ENCODE measurements at regions not wholly inside any gene's neighbourhood (a gene's known extent, or its start where the extent isn't known, plus 50 kb on each side); places are given as distances from the start of the nearest gene placed in this dataset.

DNA sequence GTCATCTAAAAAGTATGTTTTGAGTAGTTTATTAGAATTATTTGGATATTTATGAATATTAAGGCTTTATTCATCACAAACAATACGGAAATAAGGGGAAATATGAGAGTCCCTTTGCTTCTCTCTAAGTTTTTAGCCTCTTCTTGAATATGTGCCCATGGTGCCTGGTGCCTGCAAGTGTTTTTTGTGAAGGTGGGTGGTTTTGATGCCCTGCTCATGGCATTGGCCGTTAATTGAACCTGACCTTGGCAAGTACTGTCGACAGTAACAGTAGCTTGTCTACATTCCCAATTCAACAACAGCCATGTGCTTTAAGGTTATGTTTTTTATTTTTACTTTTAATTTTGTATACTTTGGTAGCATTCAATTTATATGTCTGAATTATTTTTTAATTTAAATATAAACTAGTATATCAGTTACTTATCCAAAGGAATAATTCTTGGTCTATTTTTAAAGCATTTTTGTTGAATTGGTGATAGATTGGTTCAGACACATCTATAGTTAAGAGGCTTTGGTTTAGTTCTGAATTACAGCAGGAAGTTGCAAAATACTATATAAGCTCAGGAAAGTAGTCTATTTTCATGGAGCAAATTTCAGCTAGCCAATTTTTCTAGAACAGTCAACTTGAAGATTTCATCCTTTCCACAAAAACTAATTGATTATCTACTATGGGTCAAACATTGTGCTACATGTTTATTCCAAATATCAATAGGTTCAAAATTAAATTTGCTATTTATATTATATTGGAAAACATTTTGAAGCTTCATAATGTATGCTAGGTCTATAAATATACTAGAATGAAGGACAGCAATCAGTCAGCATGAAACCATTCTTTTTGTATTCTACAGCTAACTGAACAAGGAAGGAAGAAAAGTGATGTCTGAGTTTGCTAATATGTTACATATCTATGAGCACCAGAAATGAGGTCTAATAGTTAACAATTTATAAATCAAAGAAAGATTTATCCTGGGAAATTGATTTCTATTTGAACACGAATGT, 184.4 kb downstream of the MRPL39 start:
- DNase-seq: no peak

- DNase-seq: peak; percentile 69 to 73
Measured at GRCh38 chr21:25421321-25422028, 185.8 kb downstream of the MRPL39 start.

DNA sequence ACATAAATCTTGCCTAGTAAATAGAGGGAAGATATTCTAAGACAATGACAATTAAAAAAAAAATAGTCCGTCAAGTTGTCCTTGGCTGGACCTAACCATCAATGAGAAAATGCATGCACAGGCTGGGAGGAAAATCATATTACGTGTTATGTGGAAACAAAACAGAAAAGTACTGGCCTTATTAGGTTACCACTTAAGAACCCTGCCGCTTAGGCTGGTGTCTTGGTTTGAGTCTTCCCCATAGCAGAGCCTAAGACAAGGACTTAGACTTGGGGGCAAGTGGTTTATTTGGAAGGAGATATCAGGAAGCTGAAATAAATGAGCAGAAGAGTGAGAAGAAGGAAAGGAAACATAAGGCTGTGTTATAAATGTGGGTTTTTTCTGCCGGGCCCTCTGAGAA, 186.4 kb downstream of the MRPL39 start:
- no peak for DNase-seq

- no peak for DNase-seq
Measured at GRCh38 chr21:25416669-25417068, 190.6 kb downstream of the MRPL39 start.

DNA sequence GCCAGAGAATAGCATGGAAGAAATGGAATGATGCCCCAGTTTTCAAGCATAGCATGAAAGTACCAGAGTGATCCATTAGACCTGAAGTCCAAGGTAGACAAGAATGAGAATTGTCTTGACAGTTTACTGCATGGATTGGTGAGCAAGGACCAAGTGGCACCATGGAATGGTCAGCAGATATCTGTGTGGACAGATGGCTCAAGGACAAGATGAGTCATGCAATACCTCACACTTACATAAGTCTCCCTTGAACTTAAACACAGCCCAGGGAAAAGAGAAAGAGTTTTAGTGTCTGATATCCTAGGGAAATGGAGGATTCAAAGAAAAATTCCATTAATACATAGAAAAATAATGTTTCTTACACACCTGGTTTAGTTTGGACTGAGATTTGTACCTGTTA, 195.2 kb downstream of the MRPL39 start:
- DNase-seq: no peak

GRCh38 chr21:25409978-25410377, 197.3 kb downstream of the MRPL39 start:
- no peak for DNase-seq

- DNase-seq: no peak
Measured at GRCh38 chr21:25408666-25409065, 198.6 kb downstream of the MRPL39 start.

GRCh38 chr21:25406887-25407579, 200.2 kb downstream of the MRPL39 start:
- no peak for DNase-seq

DNA sequence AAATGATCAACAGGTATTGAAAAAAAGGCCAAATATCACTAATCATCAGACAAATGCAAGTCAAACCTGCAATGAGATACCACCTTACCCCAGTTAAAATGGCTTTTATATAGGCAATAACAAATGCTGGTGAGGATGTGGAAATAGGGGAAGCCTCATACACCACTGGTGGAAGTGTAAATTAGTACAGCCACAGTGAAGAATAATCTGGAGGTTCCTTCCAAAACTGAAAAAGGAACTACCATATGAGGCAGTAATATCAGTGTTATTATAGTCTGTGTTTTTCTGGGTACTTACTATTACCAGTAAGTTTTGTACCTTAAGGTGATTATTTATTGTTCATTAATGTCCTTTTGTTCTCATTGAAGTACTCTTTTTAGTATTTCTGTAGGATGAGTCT, 201.3 kb downstream of the MRPL39 start:
- no peak for DNase-seq

- DNase-seq: peak; percentile 36 to 44
Measured at GRCh38 chr21:25402134-25402961, 204.9 kb downstream of the MRPL39 start.

DNA sequence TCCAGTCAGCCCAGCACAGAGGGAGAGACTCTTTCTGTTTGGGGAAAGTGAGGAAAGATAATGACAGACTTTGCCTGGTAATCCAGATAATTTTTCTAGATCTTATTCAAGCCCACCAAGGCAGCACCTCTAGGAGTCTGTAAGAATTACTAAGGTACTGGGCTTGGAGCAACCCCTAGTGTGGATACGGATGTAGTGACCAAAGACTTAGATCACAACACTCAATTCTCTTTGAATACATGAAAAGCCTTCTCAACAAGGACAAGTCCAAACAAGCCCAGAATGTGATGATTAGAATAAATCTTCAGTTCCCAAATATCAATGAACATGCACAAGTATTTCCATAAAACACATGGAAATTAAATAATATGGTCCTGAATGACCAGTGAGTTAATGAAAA, 206.9 kb downstream of the MRPL39 start:
- DNase-seq: no peak

DNA sequence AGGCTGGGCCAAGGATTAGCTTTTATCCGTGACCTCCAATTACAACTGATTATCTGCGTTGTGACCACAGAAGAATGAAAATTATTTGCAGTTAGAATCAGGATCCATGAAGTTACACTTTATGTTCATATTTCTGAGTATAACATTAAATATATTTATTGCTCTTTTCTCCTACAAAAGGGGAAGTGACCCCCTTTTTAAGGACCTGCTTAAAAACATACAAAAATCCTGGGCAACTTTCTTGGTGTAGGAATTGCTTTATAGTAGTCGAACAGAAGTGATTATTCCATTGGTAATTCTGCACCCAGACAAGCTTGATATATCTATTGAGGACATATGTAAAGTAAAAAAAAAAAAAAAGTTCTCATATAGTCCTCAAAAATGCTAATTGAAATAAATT, 208.7 kb downstream of the MRPL39 start:
- DNase-seq: no peak

- peak; percentile 85 to 86 for DNase-seq
Measured at GRCh38 chr21:25396135-25396711, 211.1 kb downstream of the MRPL39 start.

- no peak for DNase-seq
Measured at GRCh38 chr21:25391777-25392176, 215.5 kb downstream of the MRPL39 start.

GRCh38 chr21:25390701-25391100, 216.6 kb downstream of the MRPL39 start:
- DNase-seq: no peak

DNA sequence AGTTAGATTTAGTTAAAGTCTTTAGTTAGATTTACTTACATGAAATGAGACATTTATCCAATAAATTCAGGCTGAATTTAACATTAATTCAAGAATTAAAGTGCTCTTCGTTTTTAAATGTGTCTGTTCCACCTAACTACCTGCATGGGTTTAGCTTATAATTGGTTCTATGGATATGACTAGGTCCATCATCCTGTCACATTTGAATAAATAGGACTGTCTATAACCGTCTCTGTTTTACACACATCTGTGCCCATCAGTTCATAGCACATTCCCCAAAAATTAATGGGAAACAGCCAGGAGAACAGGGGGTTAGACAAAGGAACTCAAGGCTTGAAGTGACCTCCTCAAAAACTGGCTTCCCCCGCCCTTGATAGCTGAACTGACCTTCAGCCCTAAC, 219.6 kb downstream of the MRPL39 start:
- no peak for DNase-seq

- no peak for DNase-seq
Measured at GRCh38 chr21:25385911-25386474, 221.3 kb downstream of the MRPL39 start.

DNA sequence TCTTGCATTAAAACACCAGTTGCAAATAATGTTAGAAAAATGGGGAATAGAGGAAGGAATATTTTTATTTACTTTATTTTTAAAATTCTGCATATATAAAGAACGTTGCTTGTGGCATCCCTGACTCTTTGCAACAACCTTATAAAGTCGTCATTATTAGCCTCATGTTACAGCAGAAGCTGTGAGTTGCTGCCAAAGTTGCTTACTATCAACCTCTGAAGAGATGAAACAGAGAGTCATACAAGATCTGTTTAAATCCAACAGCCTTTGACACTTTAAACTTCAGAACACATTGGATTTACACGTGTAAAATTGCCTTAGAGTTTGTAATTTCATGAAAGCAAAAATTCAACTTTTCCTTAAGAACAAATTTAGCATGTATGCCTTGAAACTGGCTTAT, 221.9 kb downstream of the MRPL39 start:
- DNase-seq: no peak

- no peak for DNase-seq
Measured at GRCh38 chr21:25384782-25385181, 222.5 kb downstream of the MRPL39 start.

DNA sequence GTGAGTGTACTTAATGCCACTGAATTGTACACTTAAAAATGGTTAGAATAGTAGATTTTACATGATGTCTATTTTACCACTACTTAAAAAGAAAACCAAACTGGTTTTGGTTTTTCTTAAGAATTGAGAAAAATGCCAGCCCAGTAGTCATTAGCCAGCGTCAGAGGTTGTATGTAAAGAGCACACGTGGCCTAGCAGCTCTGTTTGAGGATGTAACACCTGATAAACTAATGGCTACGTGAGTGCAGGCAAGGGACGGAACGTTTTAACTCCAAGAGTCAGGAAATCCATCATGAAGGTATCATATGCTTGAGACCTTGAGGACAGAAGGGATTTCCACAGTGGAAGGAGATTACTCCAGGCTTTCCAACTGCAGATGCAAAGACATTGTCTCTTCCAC, 223.7 kb downstream of the MRPL39 start:
- DNase-seq: no peak

DNA sequence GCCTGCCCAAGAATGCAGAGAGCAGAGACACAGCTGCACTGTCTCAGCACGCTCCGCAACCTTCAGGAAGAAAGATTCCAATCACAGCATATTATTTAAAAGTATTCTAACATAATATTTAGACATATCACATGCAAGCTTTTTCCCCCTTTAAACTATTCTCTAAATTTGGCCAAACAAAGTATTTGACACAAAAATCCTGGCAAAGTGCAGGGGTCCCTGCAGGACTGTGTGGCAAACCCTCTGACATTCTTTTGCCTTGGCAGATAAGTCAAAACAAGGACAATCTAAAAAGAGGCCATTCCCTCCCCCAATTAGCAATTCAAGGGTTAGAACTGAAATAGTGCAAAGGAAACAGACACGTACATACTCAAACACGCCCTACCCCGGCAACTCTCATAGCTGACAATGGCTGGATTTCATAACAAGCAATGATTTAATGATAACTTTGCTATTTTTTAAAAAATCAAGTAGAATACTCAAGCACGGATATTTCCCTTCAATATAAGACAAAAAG, 225.3 kb downstream of the MRPL39 start:
- no peak for DNase-seq

DNA sequence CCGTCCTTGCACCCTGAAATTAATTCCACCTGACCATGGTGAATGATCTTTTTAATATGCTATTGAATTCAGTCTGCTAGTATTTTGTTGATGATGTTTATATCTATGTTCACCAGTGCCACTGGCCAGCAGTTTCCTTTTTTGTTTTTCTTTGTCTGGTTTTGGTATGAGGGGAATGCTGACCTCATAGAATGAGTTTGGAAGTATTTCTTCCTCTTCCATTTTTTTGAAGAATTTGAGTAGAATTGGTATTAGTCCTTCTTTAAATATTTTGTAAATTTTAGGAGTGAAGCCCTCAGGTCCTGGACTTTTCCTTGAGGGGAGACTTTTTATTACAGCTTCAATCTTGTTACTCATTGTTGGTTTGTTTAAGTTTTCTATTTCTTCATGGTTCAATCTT, 231.6 kb downstream of the MRPL39 start:
- no peak for DNase-seq

All from activated T-cell treated with anti-CD3 and anti-CD28 coated beads, Interleukin-2, amount 50 U/mL, for 48 hours (primary cell).